ENCODE measurements at regions not wholly inside any gene's neighbourhood (a gene's known extent, or its start where the extent isn't known, plus 50 kb on each side); places are given as distances from the start of the nearest gene placed in this dataset.

GRCh38 chr3:21154911-21155310 lies 596.1 kb downstream of the ZNF385D start:
- no peak overlapping the region for H3K27ac ChIP-seq
- intact Hi-C loops (cut with DNase I): no loop called here
- H3K4me3 ChIP-seq: no peak overlapping the region
- no peaks in the 10 kb centered on the region for H3K9me3 ChIP-seq
- H3K27me3 ChIP-seq: no peaks in the 10 kb centered on the region
- TF ChIP-seq CTCF (IDR thresholded peaks at IDR 0.05): no peak
- H3K4me1 ChIP-seq: no peaks in the 10 kb centered on the region
- no peaks in the 10 kb centered on the region for H3K36me3 ChIP-seq
- DNase-seq (no peak), ATAC-seq (no peak)

DNA sequence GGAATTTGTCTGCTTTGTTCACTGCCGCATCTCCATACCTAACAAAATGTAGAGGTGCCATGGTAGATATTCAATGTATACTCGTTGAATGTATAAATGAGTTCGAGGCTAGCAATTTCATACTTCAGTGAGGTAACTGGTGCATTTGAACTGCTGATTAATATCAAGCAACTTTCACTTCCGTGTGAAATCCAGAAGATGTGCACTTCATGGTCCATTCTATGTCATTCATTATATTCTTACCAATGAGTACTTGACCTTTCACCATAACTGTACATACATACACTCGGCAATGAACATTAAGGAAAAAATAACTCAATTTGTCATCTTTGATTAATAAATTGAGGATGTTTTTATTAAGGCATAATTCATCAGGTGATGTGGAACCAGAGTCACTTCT lies 598.5 kb downstream of the ZNF385D start:
- Histone ChIP-seq H3K27me3 (no peaks in the 10 kb centered on the region), H3K4me1 (no peaks in the 10 kb centered on the region), H3K9me3 (no peaks in the 10 kb centered on the region), H3K4me3 (no peak overlapping the region), H3K36me3 (no peaks in the 10 kb centered on the region), H3K27ac (no peak overlapping the region)
- ATAC-seq (no peak), DNase-seq (no peak)
- intact Hi-C loops (cut with DNase I): no loop called here
- no peak for TF ChIP-seq CTCF (IDR thresholded peaks at IDR 0.05)

GRCh38 chr3:21142949-21143348 lies 608.1 kb downstream of the ZNF385D start:
- Histone ChIP-seq H3K9me3 (peaks cover 0 to 18% of the 10 kb centered on the region in 2 donors), H3K27ac (no peak overlapping the region)
- TF ChIP-seq CTCF (IDR thresholded peaks at IDR 0.05): no peak

GRCh38 chr3:21142031-21142430 lies 609.0 kb downstream of the ZNF385D start:
- no peak for ATAC-seq
- peaks cover 0 to 18% of the 10 kb centered on the region in 2 donors for H3K9me3 ChIP-seq
- no peak for TF ChIP-seq CTCF (IDR thresholded peaks at IDR 0.05)

More at GRCh38 chr3:21142949-21143348, 608.1 kb downstream of the ZNF385D start:
- intact Hi-C loops (cut with DNase I): no loop called here
- H3K4me3 ChIP-seq: no peak overlapping the region
- H3K4me1 ChIP-seq: no peaks in the 10 kb centered on the region
- ATAC-seq: no peak
- H3K27me3 ChIP-seq: no peaks in the 10 kb centered on the region
- no peaks in the 10 kb centered on the region for H3K36me3 ChIP-seq
- DNase-seq: no peak

DNA sequence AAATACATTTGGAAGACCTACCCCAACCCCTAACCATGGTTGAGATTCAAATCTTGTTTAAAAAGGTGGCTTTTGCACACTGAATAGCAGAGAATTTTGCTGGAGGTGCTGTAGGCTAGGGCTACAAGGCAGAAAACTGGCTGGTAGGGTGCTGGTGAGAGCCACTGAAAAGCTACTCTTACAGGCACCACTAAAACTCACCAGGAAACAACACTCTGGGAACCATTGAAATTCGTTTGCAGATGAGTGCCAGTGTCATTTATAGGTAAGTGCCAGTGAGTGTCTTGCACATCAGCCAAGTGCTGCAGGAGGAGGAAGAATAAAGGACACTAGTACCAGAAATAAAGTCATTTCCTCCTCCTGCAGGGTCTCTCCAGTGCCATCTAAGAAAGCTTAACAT lies 610.2 kb downstream of the ZNF385D start:
- Histone ChIP-seq H3K27ac (no peak overlapping the region), H3K36me3 (no peaks in the 10 kb centered on the region), H3K4me3 (no peak overlapping the region), H3K9me3 (peaks cover 0 to 20% of the 10 kb centered on the region in 2 donors), H3K4me1 (no peaks in the 10 kb centered on the region), H3K27me3 (no peaks in the 10 kb centered on the region)
- ATAC-seq (no peak), DNase-seq (no peak)
- intact Hi-C loops (cut with DNase I): no loop called here
- no peak for TF ChIP-seq CTCF (IDR thresholded peaks at IDR 0.05)

More at GRCh38 chr3:21142031-21142430, 609.0 kb downstream of the ZNF385D start:
- no peaks in the 10 kb centered on the region for H3K27me3 ChIP-seq
- H3K36me3 ChIP-seq: no peaks in the 10 kb centered on the region
- DNase-seq: no peak
- no peaks in the 10 kb centered on the region for H3K4me1 ChIP-seq
- intact Hi-C loops (cut with DNase I): no loop called here
- H3K27ac ChIP-seq: no peak overlapping the region
- H3K4me3 ChIP-seq: no peak overlapping the region

Data from left lung (tissue), 4 donors.